OCI-LY1 (cell line): ENCODE measurements at regions not wholly inside any gene's neighbourhood (a gene's known extent, or its start where the extent isn't known, plus 50 kb on each side); places are given as distances from the start of the nearest gene placed in this dataset.

Experiments
- H2AFZ ChIP-seq: fragments of 200-600 bp; sonication (generic), shearing (Covaris generic); 2 replicates; pipeline ENCODE4 v1.6.0; 2014; ENCODE audit warnings: antibody characterized with exemption, mild to moderate bottlenecking, low read length
- H3F3A ChIP-seq: fragments of 200-600 bp; sonication (generic), shearing (Covaris generic); 2 replicates; pipeline ENCODE4 v1.6.0; 2014; ENCODE audit warnings: mild to moderate bottlenecking, antibody characterized with exemption, low read length, moderate library complexity; ENCODE audit not compliant: insufficient read depth
- H3K27ac ChIP-seq: fragments of 200-600 bp; sonication (generic); 2 replicates; pipeline ENCODE4 v1.5.1; 2014; ENCODE audit warnings: low read length, mixed run types, mild to moderate bottlenecking, low read depth; ENCODE audit not compliant: poor library complexity, severe bottlenecking
- H3K27me3 ChIP-seq: fragments of 200-600 bp; sonication (generic); 2 replicates; pipeline ENCODE4 v1.6.0; 2014; ENCODE audit warnings: antibody characterized with exemption, mild to moderate bottlenecking, low read length, moderate library complexity; ENCODE audit not compliant: insufficient read depth
- H3K36me3 ChIP-seq: fragments of 200-600 bp; sonication (generic); 2 replicates; pipeline ENCODE4 v1.6.1; 2014; ENCODE audit warnings: mild to moderate bottlenecking, antibody characterized with exemption, low read length, moderate library complexity, mixed read lengths; ENCODE audit not compliant: insufficient read depth
- H3K4me1 ChIP-seq: fragments of 200-600 bp; sonication (generic); 2 replicates; pipeline ENCODE4 v1.5.1; 2014; ENCODE audit warnings: mild to moderate bottlenecking, low read length, moderate library complexity; ENCODE audit not compliant: insufficient read depth, severe bottlenecking
- H3K4me2 ChIP-seq: fragments of 200-600 bp; sonication (generic), shearing (Covaris generic); 2 replicates; pipeline ENCODE4 v1.6.1; 2014; ENCODE audit warnings: low read length
- H3K4me3 ChIP-seq: fragments of 200-600 bp; sonication (generic); 2 replicates; pipeline ENCODE4 v1.5.1; 2014; ENCODE audit warnings: low read length, low read depth, mild to moderate bottlenecking, mixed read lengths; ENCODE audit not compliant: poor library complexity, severe bottlenecking
- H3K79me2 ChIP-seq: fragments of 200-600 bp; shearing (Covaris generic); 2 replicates; pipeline ENCODE4 v1.6.1; 2016; ENCODE audit warnings: mixed run types, low read length, mixed read lengths; ENCODE audit not compliant: insufficient read depth
- H3K9ac ChIP-seq: fragments of 200-600 bp; sonication (generic), shearing (Covaris generic); 2 replicates; pipeline ENCODE4 v1.6.1; 2014; ENCODE audit warnings: mild to moderate bottlenecking, low read length, mixed read lengths
- H3K9me2 ChIP-seq: fragments of 200-600 bp; sonication (generic), shearing (Covaris generic); 2 replicates; pipeline ENCODE4 v1.6.1; 2014; ENCODE audit warnings: low read depth, mild to moderate bottlenecking, low read length, mixed read lengths
- H3K9me3 ChIP-seq: fragments of 200-600 bp; shearing (Covaris generic); 2 replicates; pipeline ENCODE4 v1.6.1; 2014; ENCODE audit warnings: low read length, mixed read lengths
- H4K20me1 ChIP-seq: fragments of 200-600 bp; sonication (generic), shearing (Covaris generic); 2 replicates; pipeline ENCODE4 v1.6.0; 2016; ENCODE audit warnings: mild to moderate bottlenecking, low read length; ENCODE audit not compliant: insufficient read depth
- EZH2 ChIP-seq: fragments of 200-600 bp; sonication (generic), shearing (Covaris generic); IDR thresholded peaks from 2 replicates; pipeline ENCODE4 v1.8.0; 2017; ENCODE audit warnings: borderline replicate concordance, mixed run types, mild to moderate bottlenecking, antibody characterized with exemption, low read length, moderate library complexity, mixed read lengths
- TF ChIP-seq, protein P1 (sequence below): fragments of 200-600 bp; sonication (generic), shearing (Covaris generic); IDR thresholded peaks from 2 replicates; pipeline ENCODE4 v1.5.1; 2017; ENCODE audit warnings: mild to moderate bottlenecking, antibody characterized with exemption, low read length, moderate library complexity, mixed read lengths

GRCh38 chr5:159820692-159821091, 95.6 kb upstream of the ADRA1B start:
- Histone ChIP-seq H3K9me2 (no peaks in the 10 kb centered on the region), H3K4me1 (no peaks in the 10 kb centered on the region), H4K20me1 (no peaks in the 10 kb centered on the region), H3K9ac (no peak overlapping the region), H3K4me2 (no peak overlapping the region), H3F3A (no peaks in the 10 kb centered on the region), H3K36me3 (no peaks in the 10 kb centered on the region), H3K79me2 (no peaks in the 10 kb centered on the region), H3K27ac (no peak overlapping the region), H2AFZ (no peak overlapping the region), H3K9me3 (no peaks in the 10 kb centered on the region), H3K27me3 (no peaks in the 10 kb centered on the region), H3K4me3 (no peak overlapping the region)
- no peak for TF ChIP-seq EZH2
- TF ChIP-seq, protein P1, sequence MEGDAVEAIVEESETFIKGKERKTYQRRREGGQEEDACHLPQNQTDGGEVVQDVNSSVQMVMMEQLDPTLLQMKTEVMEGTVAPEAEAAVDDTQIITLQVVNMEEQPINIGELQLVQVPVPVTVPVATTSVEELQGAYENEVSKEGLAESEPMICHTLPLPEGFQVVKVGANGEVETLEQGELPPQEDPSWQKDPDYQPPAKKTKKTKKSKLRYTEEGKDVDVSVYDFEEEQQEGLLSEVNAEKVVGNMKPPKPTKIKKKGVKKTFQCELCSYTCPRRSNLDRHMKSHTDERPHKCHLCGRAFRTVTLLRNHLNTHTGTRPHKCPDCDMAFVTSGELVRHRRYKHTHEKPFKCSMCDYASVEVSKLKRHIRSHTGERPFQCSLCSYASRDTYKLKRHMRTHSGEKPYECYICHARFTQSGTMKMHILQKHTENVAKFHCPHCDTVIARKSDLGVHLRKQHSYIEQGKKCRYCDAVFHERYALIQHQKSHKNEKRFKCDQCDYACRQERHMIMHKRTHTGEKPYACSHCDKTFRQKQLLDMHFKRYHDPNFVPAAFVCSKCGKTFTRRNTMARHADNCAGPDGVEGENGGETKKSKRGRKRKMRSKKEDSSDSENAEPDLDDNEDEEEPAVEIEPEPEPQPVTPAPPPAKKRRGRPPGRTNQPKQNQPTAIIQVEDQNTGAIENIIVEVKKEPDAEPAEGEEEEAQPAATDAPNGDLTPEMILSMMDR: no peak

DNA sequence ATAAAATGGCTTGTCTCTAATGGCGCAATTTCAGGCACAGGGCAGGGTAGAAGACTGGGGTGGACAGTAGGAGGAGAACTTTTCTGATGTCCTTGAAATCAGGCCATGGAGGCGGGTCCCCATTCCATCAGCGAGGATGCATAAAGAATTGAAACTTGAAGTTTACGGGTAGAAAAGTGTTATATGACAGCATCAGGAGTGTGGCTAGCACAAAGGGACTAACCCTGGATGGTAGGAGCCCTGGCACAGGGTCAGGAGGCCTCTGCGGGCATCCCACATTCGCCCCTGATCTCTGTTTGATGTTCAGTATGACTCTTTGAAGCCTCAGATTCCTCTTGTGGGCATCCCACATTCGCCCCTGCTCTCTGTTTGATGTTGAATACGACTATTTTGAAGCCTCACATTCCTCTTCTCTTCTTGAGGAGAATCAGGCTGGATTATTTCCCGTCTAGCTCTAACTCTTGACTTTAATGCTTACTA, 94.8 kb upstream of the ADRA1B start:
- no peaks in the 10 kb centered on the region for H3F3A ChIP-seq

GRCh38 chr5:159824188-159825161, 91.8 kb upstream of the ADRA1B start:
- Histone ChIP-seq H3F3A (no peaks in the 10 kb centered on the region), H4K20me1 (no peaks in the 10 kb centered on the region), H2AFZ (no peak overlapping the region), H3K4me1 (no peaks in the 10 kb centered on the region), H3K79me2 (no peaks in the 10 kb centered on the region), H3K9me2 (no peaks in the 10 kb centered on the region), H3K9me3 (no peaks in the 10 kb centered on the region), H3K27me3 (no peaks in the 10 kb centered on the region), H3K27ac (no peak overlapping the region), H3K36me3 (no peaks in the 10 kb centered on the region), H3K9ac (no peak overlapping the region), H3K4me3 (no peak overlapping the region), H3K4me2 (no peak overlapping the region)
- no peak for TF ChIP-seq EZH2
- TF ChIP-seq, protein P1: no peak

More for the DNA sequence above, 94.8 kb upstream of the ADRA1B start:
- H3K4me1 ChIP-seq: no peaks in the 10 kb centered on the region
- H3K36me3 ChIP-seq: no peaks in the 10 kb centered on the region
- no peaks in the 10 kb centered on the region for H3K79me2 ChIP-seq
- no peak overlapping the region for H3K4me3 ChIP-seq
- H3K27me3 ChIP-seq: no peaks in the 10 kb centered on the region
- no peaks in the 10 kb centered on the region for H3K9me2 ChIP-seq
- H3K9ac ChIP-seq: no peak overlapping the region
- H3K9me3 ChIP-seq: no peaks in the 10 kb centered on the region
- no peak overlapping the region for H2AFZ ChIP-seq
- H4K20me1 ChIP-seq: no peaks in the 10 kb centered on the region
- TF ChIP-seq EZH2: no peak
- TF ChIP-seq, protein P1: no peak
- H3K27ac ChIP-seq: no peak overlapping the region
- no peak overlapping the region for H3K4me2 ChIP-seq
